22Rv1 (cell line): ENCODE measurements at regions not wholly inside any gene's neighbourhood (a gene's known extent, or its start where the extent isn't known, plus 50 kb on each side); places are given as distances from the start of the nearest gene placed in this dataset.

Source experiments
- ZFX ChIP-seq: fragments of 450-650 bp; IDR thresholded peaks from 2 replicates; pipeline ENCODE4 v1.6.1; 2017; ENCODE audit warnings: antibody characterized with exemption, borderline replicate concordance
- TF ChIP-seq, protein P1 (sequence below): fragments of 450-650 bp; IDR thresholded peaks from 2 replicates; pipeline ENCODE4 v1.5.1; 2017; ENCODE audit warnings: mild to moderate bottlenecking

DNA sequence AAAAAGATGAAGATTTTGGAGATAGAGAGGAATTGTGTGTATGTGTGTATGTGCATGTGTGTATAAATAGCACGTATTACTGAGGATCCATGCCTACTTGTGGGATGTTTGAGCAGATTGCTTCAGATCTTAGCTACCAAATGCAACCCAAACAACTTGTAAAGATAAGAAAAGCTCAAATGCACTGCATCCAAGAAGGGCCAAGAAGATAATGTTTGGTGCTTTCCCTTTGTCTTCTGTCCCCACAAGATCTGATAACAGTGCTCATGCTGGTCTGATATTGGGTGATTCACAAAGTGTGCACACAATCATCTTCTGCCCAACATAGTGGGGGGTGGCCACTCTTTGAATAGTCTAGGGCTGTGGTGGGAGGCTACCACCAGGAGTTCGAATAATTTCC, 284.8 kb upstream of the CYRIA start:
- TF ChIP-seq, protein P1, sequence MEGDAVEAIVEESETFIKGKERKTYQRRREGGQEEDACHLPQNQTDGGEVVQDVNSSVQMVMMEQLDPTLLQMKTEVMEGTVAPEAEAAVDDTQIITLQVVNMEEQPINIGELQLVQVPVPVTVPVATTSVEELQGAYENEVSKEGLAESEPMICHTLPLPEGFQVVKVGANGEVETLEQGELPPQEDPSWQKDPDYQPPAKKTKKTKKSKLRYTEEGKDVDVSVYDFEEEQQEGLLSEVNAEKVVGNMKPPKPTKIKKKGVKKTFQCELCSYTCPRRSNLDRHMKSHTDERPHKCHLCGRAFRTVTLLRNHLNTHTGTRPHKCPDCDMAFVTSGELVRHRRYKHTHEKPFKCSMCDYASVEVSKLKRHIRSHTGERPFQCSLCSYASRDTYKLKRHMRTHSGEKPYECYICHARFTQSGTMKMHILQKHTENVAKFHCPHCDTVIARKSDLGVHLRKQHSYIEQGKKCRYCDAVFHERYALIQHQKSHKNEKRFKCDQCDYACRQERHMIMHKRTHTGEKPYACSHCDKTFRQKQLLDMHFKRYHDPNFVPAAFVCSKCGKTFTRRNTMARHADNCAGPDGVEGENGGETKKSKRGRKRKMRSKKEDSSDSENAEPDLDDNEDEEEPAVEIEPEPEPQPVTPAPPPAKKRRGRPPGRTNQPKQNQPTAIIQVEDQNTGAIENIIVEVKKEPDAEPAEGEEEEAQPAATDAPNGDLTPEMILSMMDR = no peak
- no peak for TF ChIP-seq ZFX
